Panc1 (cell line): ENCODE measurements at regions not wholly inside any gene's neighbourhood (a gene's known extent, or its start where the extent isn't known, plus 50 kb on each side); places are given as distances from the start of the nearest gene placed in this dataset.

Source experiments
- CTCF ChIP-seq: fragments of 450-650 bp; IDR thresholded peaks from 2 replicates; pipeline ENCODE4 v1.5.1; 2017; ENCODE audit warnings: mild to moderate bottlenecking
- POLR2AphosphoS5 ChIP-seq: IDR thresholded peaks from 2 replicates; pipeline ENCODE4 v1.6.1; 2012; ENCODE audit warnings: mild to moderate bottlenecking, low read depth, low read length, moderate library complexity

DNA sequence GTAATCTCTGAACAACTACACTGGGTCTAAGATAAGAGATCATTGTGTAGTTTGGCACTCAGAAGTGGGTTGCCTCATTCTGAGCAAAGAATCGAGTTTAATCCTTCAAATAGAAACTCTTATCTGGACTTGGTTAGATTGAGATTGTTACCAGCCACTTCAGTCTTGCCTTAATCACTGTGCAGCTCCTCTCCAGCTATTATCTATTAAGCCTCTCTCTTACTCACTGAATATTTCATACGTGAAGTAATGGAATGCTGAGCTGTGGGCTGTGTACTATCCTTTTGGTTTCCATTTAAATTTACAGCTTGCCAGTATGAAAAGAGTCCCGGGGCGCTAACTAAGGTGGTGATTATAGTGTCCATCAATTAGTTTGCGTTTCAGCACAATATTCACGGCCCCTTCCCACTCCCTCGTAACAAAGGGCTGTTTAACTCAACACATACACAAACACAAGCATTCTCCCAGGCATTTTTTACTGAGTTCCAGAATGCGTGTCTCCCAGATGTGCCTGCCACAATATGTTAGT is 65.7 kb upstream of the NCKAP5 start:
- TF ChIP-seq POLR2AphosphoS5: no peak
- TF ChIP-seq CTCF: no peak
